ENCODE measurements at regions not wholly inside any gene's neighbourhood (a gene's known extent, or its start where the extent isn't known, plus 50 kb on each side); places are given as distances from the start of the nearest gene placed in this dataset.

DNA sequence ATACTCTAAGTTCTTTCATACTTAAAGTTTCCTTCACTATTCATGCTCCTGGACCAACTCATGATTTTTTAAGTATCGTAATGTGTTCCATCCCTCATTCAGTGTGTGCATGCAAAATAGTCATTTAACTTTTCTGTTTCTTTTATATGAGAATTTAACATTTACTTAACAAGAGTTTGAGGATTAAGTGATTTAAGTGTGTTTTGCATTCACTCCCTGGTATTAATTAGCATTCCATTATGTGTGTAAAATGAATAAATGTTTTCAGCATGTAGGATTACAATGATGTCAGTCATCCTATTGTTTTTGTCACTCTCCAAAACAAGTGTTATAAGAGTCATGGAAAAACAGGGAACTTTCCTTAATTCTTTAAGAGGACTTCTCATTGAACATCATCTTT is 457.7 kb downstream of the IPMK start:
- TF ChIP-seq, protein P1, sequence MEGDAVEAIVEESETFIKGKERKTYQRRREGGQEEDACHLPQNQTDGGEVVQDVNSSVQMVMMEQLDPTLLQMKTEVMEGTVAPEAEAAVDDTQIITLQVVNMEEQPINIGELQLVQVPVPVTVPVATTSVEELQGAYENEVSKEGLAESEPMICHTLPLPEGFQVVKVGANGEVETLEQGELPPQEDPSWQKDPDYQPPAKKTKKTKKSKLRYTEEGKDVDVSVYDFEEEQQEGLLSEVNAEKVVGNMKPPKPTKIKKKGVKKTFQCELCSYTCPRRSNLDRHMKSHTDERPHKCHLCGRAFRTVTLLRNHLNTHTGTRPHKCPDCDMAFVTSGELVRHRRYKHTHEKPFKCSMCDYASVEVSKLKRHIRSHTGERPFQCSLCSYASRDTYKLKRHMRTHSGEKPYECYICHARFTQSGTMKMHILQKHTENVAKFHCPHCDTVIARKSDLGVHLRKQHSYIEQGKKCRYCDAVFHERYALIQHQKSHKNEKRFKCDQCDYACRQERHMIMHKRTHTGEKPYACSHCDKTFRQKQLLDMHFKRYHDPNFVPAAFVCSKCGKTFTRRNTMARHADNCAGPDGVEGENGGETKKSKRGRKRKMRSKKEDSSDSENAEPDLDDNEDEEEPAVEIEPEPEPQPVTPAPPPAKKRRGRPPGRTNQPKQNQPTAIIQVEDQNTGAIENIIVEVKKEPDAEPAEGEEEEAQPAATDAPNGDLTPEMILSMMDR (IDR thresholded peaks at IDR 0.05; ENCODE audit: poor library complexity), result no peak
- no peak for TF ChIP-seq EZH2 (IDR thresholded peaks at IDR 0.05; ENCODE audit: borderline replicate concordance)

Measured in hepatocyte (in vitro differentiated cells).